K562 (cell line): ENCODE measurements at regions not wholly inside any gene's neighbourhood (a gene's known extent, or its start where the extent isn't known, plus 50 kb on each side); places are given as distances from the start of the nearest gene placed in this dataset.

Experiments
- ATAC-seq: fragments of 200-7000 bp; cut with Tn5 transposase; 3 replicates; pipeline ENCODE4 v1.9.1; 2020; ENCODE audit warnings: moderate library complexity
- BruUV-seq: library from RNA; stranded (reverse); fragments of 400-500 nt; replicated peaks from 2 replicates; lab custom pipeline; 2021; lab: Mats Ljungman, UMichigan
- CTCF ChIA-PET: fragments of 300-600 bp; formaldehyde crosslinking; extraction: SDS; loops from one replicate; lab custom pipeline; 2021; ENCODE audit warnings: low intra/inter-chr PET ratio; lab: Yijun Ruan, JAX
- POLR2A ChIA-PET: fragments of 300-600, 350-650 bp; sonication (Branson Sonifier 250); formaldehyde crosslinking; extraction: SDS; loops from one replicate; lab custom pipeline; 2021; ENCODE audit warnings: antibody characterized with exemption, inconsistent platforms; lab: Yijun Ruan, JAX
- DNase-seq, 4 experiments: peaks; one replicate each; pipeline versions ENCODE4 v3.0.0 to v3.0.0-alpha.2; 2011 to 2018; ENCODE audit warnings: low spot score in 3 of 4, mixed read lengths in 3 of 4; ENCODE audit errors: extremely low read depth in 1 of 4
- FAIRE-seq: peaks from 2 replicates; lab custom pipeline; 2011; peaks lifted over from hg19 to GRCh38; lab: Jason Lieb, UNC
- H2AFZ ChIP-seq: 2 replicates; pipeline ENCODE4 v1.6.0; 2011; ENCODE audit warnings: low read depth, low read length, control low read depth, inconsistent platforms
- H3K27ac ChIP-seq: fragments of 200-600 bp; 3 replicates; pipeline ENCODE4 v1.8.0; 2011; ENCODE audit warnings: low read depth, mild to moderate bottlenecking, control low read depth, inconsistent platforms, low read length, moderate library complexity, mixed read lengths; ENCODE audit errors: extremely low read depth
- H3K27me3 ChIP-seq, 2 experiments: fragments of 300-600 bp in 1 of 2; 2 replicates in 1 of 2; 3 replicates in 1 of 2; pipeline versions ENCODE4 v1.6.0 to v1.8.0; 2011; ENCODE audit warnings: inconsistent platforms in 2 of 2, low read length in 2 of 2, mild to moderate bottlenecking in 1 of 2, mixed read lengths in 1 of 2, moderate library complexity in 1 of 2; ENCODE audit not compliant: control insufficient read depth in 2 of 2, insufficient read depth in 2 of 2
- H3K36me3 ChIP-seq: fragments of 300-600 bp; 3 replicates; pipeline ENCODE4 v1.8.0; 2011; ENCODE audit warnings: mild to moderate bottlenecking, low read length, inconsistent platforms; ENCODE audit not compliant: control insufficient read depth, insufficient read depth
- H3K4me1 ChIP-seq, 2 experiments: fragments of 200-600 bp in 1 of 2; replicated peaks in 1 of 2; 2 replicates in 1 of 2; 3 replicates in 1 of 2; pipeline versions ENCODE4 v1.5.1 to v1.8.0; 2011; ENCODE audit warnings: inconsistent platforms in 2 of 2, low read length in 2 of 2, mild to moderate bottlenecking in 1 of 2, mixed read lengths in 1 of 2, moderate library complexity in 1 of 2; ENCODE audit not compliant: control insufficient read depth in 2 of 2, insufficient read depth in 2 of 2
- H3K4me2 ChIP-seq: 2 replicates; pipeline ENCODE4 v1.6.1; 2011; ENCODE audit warnings: low read length, control low read depth, inconsistent platforms, mixed read lengths; ENCODE audit not compliant: insufficient read depth
- H3K4me3 ChIP-seq: fragments of 200-600 bp; sonication (generic), shearing (Covaris generic); 2 replicates; pipeline ENCODE4 v1.5.1; 2016; ENCODE audit warnings: control low read depth, inconsistent platforms
- H3K79me2 ChIP-seq: fragments of 200-600 bp; 3 replicates; pipeline ENCODE4 v1.8.0; 2011; ENCODE audit warnings: low read length, inconsistent platforms; ENCODE audit not compliant: control insufficient read depth, insufficient read depth
- H3K9ac ChIP-seq, 2 experiments: 2 replicates each; pipeline versions ENCODE4 v1.6.0 to v1.6.1; 2011; ENCODE audit warnings: low read depth in 2 of 2, low read length in 2 of 2, control low read depth in 1 of 2, inconsistent platforms in 1 of 2, mild to moderate bottlenecking in 1 of 2, mixed read lengths in 1 of 2; ENCODE audit not compliant: insufficient read depth in 1 of 2
- H3K9me1 ChIP-seq: one replicate; pipeline ENCODE4 v1.6.0; 2011; ENCODE audit warnings: inconsistent platforms, mild to moderate bottlenecking, low read length, moderate library complexity; ENCODE audit not compliant: control insufficient read depth, insufficient read depth
- H3K9me3 ChIP-seq: replicated peaks from 2 replicates; pipeline ENCODE4 v1.5.1; 2011; ENCODE audit warnings: low read depth, low read length, inconsistent platforms; ENCODE audit not compliant: control insufficient read depth, insufficient read depth
- H4K20me1 ChIP-seq: replicated peaks from 2 replicates; pipeline ENCODE4 v1.6.1; 2011; ENCODE audit warnings: low read length, inconsistent platforms, mixed read lengths; ENCODE audit not compliant: control insufficient read depth, insufficient read depth
- ASH1L ChIP-seq: fragments of 450-650 bp; IDR thresholded peaks from 2 replicates; pipeline ENCODE4 v1.6.1; 2018; ENCODE audit warnings: borderline replicate concordance, mild to moderate bottlenecking, low read depth; ENCODE audit not compliant: partially characterized antibody
- BCOR ChIP-seq: fragments of 450-650 bp; IDR thresholded peaks from 2 replicates; pipeline ENCODE4 v1.6.1; 2016
- GTF2F1 ChIP-seq: IDR thresholded peaks from 2 replicates; pipeline ENCODE4 v1.6.1; 2011; ENCODE audit warnings: low read depth, low read length, improper control_type of control experiment
- HMGN3 ChIP-seq: IDR thresholded peaks from 2 replicates; pipeline ENCODE4 v1.6.1; 2011; ENCODE audit warnings: borderline replicate concordance, low read depth, mild to moderate bottlenecking, mixed read lengths, low read length; ENCODE audit not compliant: insufficient read length; ENCODE audit errors: extremely low read depth
- HNRNPH1 ChIP-seq: fragments of 200-400 bp; formaldehyde crosslinking; optimal IDR thresholded peaks from 2 replicates; pipeline ENCODE3; 2017; ENCODE audit warnings: low read depth, mild to moderate bottlenecking, low read length, moderate library complexity
- HNRNPUL1 ChIP-seq: fragments of 200-400 bp; formaldehyde crosslinking; IDR thresholded peaks from 2 replicates; pipeline ENCODE4 v1.6.1; 2017; ENCODE audit warnings: low read length
- RFX1 ChIP-seq: fragments of 450-650 bp; IDR thresholded peaks from 2 replicates; pipeline ENCODE4 v1.6.1; 2016; ENCODE audit warnings: mild to moderate bottlenecking, moderate library complexity
- SAP30 ChIP-seq: fragments of 200-600 bp; sonication (generic); IDR thresholded peaks from 2 replicates; pipeline ENCODE4 v1.6.1; 2012; ENCODE audit warnings: borderline replicate concordance, low read depth, mild to moderate bottlenecking, moderate library complexity, low read length, control low read depth, inconsistent platforms; ENCODE audit not compliant: insufficient read depth, poor library complexity, severe bottlenecking
- XRCC5 ChIP-seq: fragments of 200-400 bp; formaldehyde crosslinking; IDR thresholded peaks from 2 replicates; pipeline ENCODE4 v1.6.1; 2017; ENCODE audit warnings: low read depth, mild to moderate bottlenecking, low read length
- ZBTB8A ChIP-seq: fragments of 450-650 bp; IDR thresholded peaks from 2 replicates; pipeline ENCODE4 v1.6.1; 2018; ENCODE audit warnings: mild to moderate bottlenecking, moderate library complexity; ENCODE audit not compliant: partially characterized antibody
- ZNF134 ChIP-seq: fragments of 250-450 bp; sonication (Bioruptor Pico); conservative IDR thresholded peaks from 2 replicates; pipeline ENCODE4 v1.4.0; 2020
- WGBS: fragments of 100-300 bp; shearing (Covaris generic); methylation state at CpG from one replicate; pipeline ENCODE4 v1.1.6; 2016; ENCODE audit warnings: low coverage, mixed read lengths; ENCODE audit not compliant: insufficient coverage; ENCODE audit errors: missing lambda C conversion rate; 5-methylcytosine and 5-hydroxymethylcytosine counted together
- in situ Hi-C: fragments of 300-500 bp; cut with MboI; formaldehyde crosslinking; loops from 4 replicates; pipeline ENCODE4 v1.15.0; 2018; ENCODE audit warnings: inconsistent platforms, mixed read lengths
- intact Hi-C: fragments of 100-400 bp; cut with micrococcal nuclease; formaldehyde crosslinking; loops from 2 replicates; pipeline ENCODE4 v1.14.2; 2022
- TF ChIP-seq, protein P1 (sequence below): sonication (generic); formaldehyde crosslinking; IDR thresholded peaks from 2 replicates; pipeline ENCODE4 v1.8.1; 2023; ENCODE audit warnings: mild to moderate bottlenecking, missing genetic modification reagents, moderate library complexity
- TF ChIP-seq, protein P2 (sequence below), 2 experiments: fragments of 250-450 bp in 1 of 2; fragments of 450-650 bp in 1 of 2; sonication (Bioruptor Pico) in 1 of 2; IDR thresholded peaks; 2 replicates each; pipeline versions ENCODE4 v1.6.1 to v1.8.0; 2016 to 2021; ENCODE audit warnings: mild to moderate bottlenecking in 2 of 2, moderate library complexity in 2 of 2, missing compliant biosample characterization in 1 of 2, missing genetic modification characterization in 1 of 2

DNA sequence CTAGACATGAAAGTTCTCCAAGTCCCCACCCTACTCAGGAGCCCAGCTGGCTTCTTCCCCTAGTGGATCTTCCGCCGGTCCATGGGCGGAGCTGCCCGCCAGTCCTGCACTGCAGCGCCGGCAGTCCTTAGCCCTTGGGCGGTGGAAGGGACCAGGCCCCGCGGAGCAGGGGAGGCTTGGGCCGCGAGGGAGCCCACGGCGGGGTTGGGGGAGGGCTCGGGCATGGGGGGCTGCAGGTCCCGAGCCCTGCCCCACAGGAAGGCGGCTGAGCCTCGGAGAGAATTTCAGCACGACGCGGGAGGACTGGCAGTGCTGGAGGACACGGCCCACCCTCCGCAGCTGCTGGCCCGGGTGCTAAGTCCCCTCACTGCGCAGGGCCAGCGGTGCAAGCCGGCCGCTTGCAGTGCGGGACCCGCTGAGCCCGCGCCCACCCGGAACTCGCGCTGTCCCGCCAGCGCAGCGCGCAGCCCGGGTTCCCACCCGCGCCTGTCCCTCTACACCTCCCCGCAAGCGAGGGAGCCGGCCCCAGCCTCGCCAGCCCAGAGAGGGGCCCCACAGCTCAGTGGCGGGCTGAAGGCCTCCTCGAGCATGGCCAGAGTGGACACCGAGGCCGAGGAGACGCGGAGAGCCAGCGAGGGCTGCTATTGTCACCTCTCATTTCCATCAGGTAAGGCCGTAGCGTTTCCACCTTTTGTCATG lies 1398.6 kb downstream of the MRPL39 start:
- Histone ChIP-seq H3K9me1 (no peaks in the 10 kb centered on the region), H2AFZ (no peak overlapping the region), H3K27me3 (no peaks in the 10 kb centered on the region), H4K20me1 (no peaks in the 10 kb centered on the region), H3K4me3 (no peak overlapping the region), H3K9ac (no peak overlapping the region), H3K4me2 (no peak overlapping the region), H3K79me2 (no peaks in the 10 kb centered on the region), H3K27ac (no peak overlapping the region), H3K9me3 (no peaks in the 10 kb centered on the region), H3K4me1 (no peaks in the 10 kb centered on the region), H3K36me3 (no peaks in the 10 kb centered on the region)
- BruUV-seq = no TSS peak
- no peak for DNase-seq
- no peak for TF ChIP-seq XRCC5
- TF ChIP-seq RFX1 = no peak
- TF ChIP-seq, protein P1, sequence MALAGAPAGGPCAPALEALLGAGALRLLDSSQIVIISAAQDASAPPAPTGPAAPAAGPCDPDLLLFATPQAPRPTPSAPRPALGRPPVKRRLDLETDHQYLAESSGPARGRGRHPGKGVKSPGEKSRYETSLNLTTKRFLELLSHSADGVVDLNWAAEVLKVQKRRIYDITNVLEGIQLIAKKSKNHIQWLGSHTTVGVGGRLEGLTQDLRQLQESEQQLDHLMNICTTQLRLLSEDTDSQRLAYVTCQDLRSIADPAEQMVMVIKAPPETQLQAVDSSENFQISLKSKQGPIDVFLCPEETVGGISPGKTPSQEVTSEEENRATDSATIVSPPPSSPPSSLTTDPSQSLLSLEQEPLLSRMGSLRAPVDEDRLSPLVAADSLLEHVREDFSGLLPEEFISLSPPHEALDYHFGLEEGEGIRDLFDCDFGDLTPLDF (CRISPR knock-in tag) = no peak
- no peak for TF ChIP-seq BCOR
- in situ Hi-C loops (no loop called here), intact Hi-C loops (no loop called here)
- FAIRE-seq = no peak
- ATAC-seq = no peak
- CTCF ChIA-PET = no interaction called here
- 27% methylated on average over 31 of the region's 54 CpGs for WGBS
- POLR2A ChIA-PET = no interaction called here

DNA sequence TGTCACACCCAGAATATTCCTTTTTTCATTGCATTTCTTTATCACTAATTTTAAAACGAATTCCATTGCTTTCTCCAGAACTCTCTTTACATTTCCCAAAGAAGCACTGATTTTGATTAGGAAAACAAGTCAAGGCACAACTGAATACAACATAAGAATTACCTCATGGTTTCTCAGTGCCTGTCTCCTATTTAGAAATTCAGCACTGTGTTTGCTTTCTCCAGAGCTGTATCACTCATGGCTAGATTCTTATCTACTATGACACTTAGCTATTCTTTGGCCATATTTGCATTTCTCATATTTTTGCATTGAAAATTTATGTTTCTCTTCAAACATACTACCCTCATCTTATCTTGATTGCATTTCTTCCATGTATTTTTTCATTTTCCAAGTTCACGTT lies 1402.0 kb downstream of the MRPL39 start:
- no peaks in the 10 kb centered on the region for H3K4me1 ChIP-seq
- no peak overlapping the region for H3K4me3 ChIP-seq
- BruUV-seq = no TSS peak
- H3K9ac ChIP-seq = no peak overlapping the region
- DNase-seq = no peak
- ChIA-PET CTCF (no interaction called here), POLR2A (interaction anchor here (0.6 kb wide), 1 partner anchor 122 kb away, joined by 3 read pairs; no protein-coding TSS in a partner anchor)
- no peaks in the 10 kb centered on the region for H3K27me3 ChIP-seq
- FAIRE-seq = no peak
- intact Hi-C loops = no loop called here
- in situ Hi-C loops = no loop called here
- H3K4me2 ChIP-seq = no peak overlapping the region
- no peaks in the 10 kb centered on the region for H3K9me1 ChIP-seq
- H2AFZ ChIP-seq = no peak overlapping the region
- H3K27ac ChIP-seq = no peak overlapping the region
- H4K20me1 ChIP-seq = no peaks in the 10 kb centered on the region
- 5% methylated on average over 2 of the region's 2 CpGs for WGBS
- no peaks in the 10 kb centered on the region for H3K79me2 ChIP-seq
- H3K36me3 ChIP-seq = no peaks in the 10 kb centered on the region
- H3K9me3 ChIP-seq = no peaks in the 10 kb centered on the region
- ATAC-seq = no peak
- TF ChIP-seq, protein P2, sequence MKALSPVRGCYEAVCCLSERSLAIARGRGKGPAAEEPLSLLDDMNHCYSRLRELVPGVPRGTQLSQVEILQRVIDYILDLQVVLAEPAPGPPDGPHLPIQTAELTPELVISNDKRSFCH (CRISPR knock-in tag; IDR thresholded peaks at IDR 0.05) = no peak
- TF ChIP-seq, protein P2 (tag; IDR thresholded peaks at IDR 0.05) = no peak
- TF ChIP-seq HNRNPH1 = no peak
- no peak for TF ChIP-seq HMGN3
- TF ChIP-seq ZNF134 = no peak
- no peak for TF ChIP-seq HNRNPUL1
- no peak for TF ChIP-seq SAP30
- no peak for TF ChIP-seq ASH1L
- TF ChIP-seq GTF2F1 = no peak
- no peak for TF ChIP-seq ZBTB8A
